Astrocyte (in vitro differentiated cells and primary cell): ENCODE measurements at regions not wholly inside any gene's neighbourhood (a gene's known extent, or its start where the extent isn't known, plus 50 kb on each side); places are given as distances from the start of the nearest gene placed in this dataset.

Experiments
- DNase-seq: peaks from one replicate; pipeline ENCODE4 v3.0.0-alpha.2; 2010; ENCODE audit warnings: low read depth
- FAIRE-seq: peaks from 2 replicates; lab custom pipeline; 2011; peaks lifted over from hg19 to GRCh38; lab: Jason Lieb, UNC
- H2AFZ ChIP-seq: 2 replicates; pipeline ENCODE4 v1.6.0; 2012; ENCODE audit warnings: low read depth, low read length, inconsistent platforms
- H3K27ac ChIP-seq: 2 replicates; pipeline ENCODE4 v1.5.1; 2011; ENCODE audit warnings: low read depth, low read length, inconsistent platforms
- H3K27me3 ChIP-seq: 2 replicates; pipeline ENCODE4 v1.6.0; 2011; ENCODE audit warnings: low read length, inconsistent platforms; ENCODE audit not compliant: insufficient read depth
- H3K36me3 ChIP-seq: 2 replicates; pipeline ENCODE4 v1.5.1; 2011; ENCODE audit warnings: low read length, inconsistent platforms; ENCODE audit not compliant: insufficient read depth
- H3K4me1 ChIP-seq: 2 replicates; pipeline ENCODE4 v1.5.1; 2011; ENCODE audit warnings: low read length, inconsistent platforms; ENCODE audit not compliant: insufficient read depth
- H3K4me2 ChIP-seq: 2 replicates; pipeline ENCODE4 v1.6.0; 2012; ENCODE audit warnings: low read length, inconsistent platforms
- H3K4me3 ChIP-seq: 2 replicates; pipeline ENCODE4 v1.5.1; 2011; ENCODE audit warnings: low read depth, mild to moderate bottlenecking, low read length, inconsistent platforms; ENCODE audit not compliant: insufficient read depth
- H3K79me2 ChIP-seq: 2 replicates; pipeline ENCODE4 v1.6.0; 2012; ENCODE audit warnings: mild to moderate bottlenecking, low read length, inconsistent platforms; ENCODE audit not compliant: insufficient read depth
- H3K9ac ChIP-seq: 2 replicates; pipeline ENCODE4 v1.6.0; 2012; ENCODE audit warnings: mild to moderate bottlenecking, low read length, inconsistent platforms
- H3K9me3 ChIP-seq: 2 replicates; pipeline ENCODE4 v1.5.1; 2012; ENCODE audit warnings: low read depth, mild to moderate bottlenecking, low read length, inconsistent platforms; ENCODE audit not compliant: insufficient read depth
- H4K20me1 ChIP-seq: 2 replicates; pipeline ENCODE4 v1.6.0; 2012; ENCODE audit warnings: low read length, inconsistent platforms; ENCODE audit not compliant: insufficient read depth
- H3K27ac Mint-ChIP-seq: one replicate; pipeline ENCODE4 v1.8.0; 2021; ENCODE audit warnings: mild to moderate bottlenecking, mixed read lengths; ENCODE audit not compliant: unreplicated experiment
- H3K27me3 Mint-ChIP-seq: one replicate; pipeline ENCODE4 v1.8.0; 2021; ENCODE audit warnings: low read depth, mixed read lengths; ENCODE audit not compliant: unreplicated experiment
- H3K36me3 Mint-ChIP-seq: one replicate; pipeline ENCODE4 v1.8.0; 2021; ENCODE audit warnings: low read depth, mixed read lengths; ENCODE audit not compliant: unreplicated experiment
- H3K4me1 Mint-ChIP-seq: one replicate; pipeline ENCODE4 v1.8.0; 2021; ENCODE audit warnings: low read depth, mixed read lengths; ENCODE audit not compliant: unreplicated experiment
- H3K4me3 Mint-ChIP-seq: one replicate; pipeline ENCODE4 v1.8.0; 2021; ENCODE audit warnings: mild to moderate bottlenecking, moderate library complexity, mixed read lengths; ENCODE audit not compliant: unreplicated experiment
- H3K9me3 Mint-ChIP-seq: one replicate; pipeline ENCODE4 v1.8.0; 2021; ENCODE audit warnings: mild to moderate bottlenecking, mixed read lengths; ENCODE audit not compliant: unreplicated experiment
- CTCF ChIP-seq: IDR thresholded peaks from 2 replicates; pipeline ENCODE4 v1.5.1; 2011; ENCODE audit warnings: low read depth, mild to moderate bottlenecking, inconsistent platforms, low read length, moderate library complexity; ENCODE audit not compliant: insufficient read depth
- EZH2 ChIP-seq: IDR thresholded peaks from 2 replicates; pipeline ENCODE4 v1.6.1; 2012; ENCODE audit warnings: mild to moderate bottlenecking, low read length, inconsistent platforms; ENCODE audit not compliant: insufficient read depth

GRCh38 chr5:174404848-174405247, 319.5 kb upstream of the MSX2 start:
- Histone ChIP-seq H4K20me1 (no peaks in the 10 kb centered on the region), H3K9ac (no peak overlapping the region), H3K9me3 (no peaks in the 10 kb centered on the region), H3K79me2 (no peaks in the 10 kb centered on the region), H3K4me1 (no peaks in the 10 kb centered on the region), H3K27ac (no peak overlapping the region), H3K36me3 (no peaks in the 10 kb centered on the region), H2AFZ (no peak overlapping the region), H3K4me2 (no peak overlapping the region), H3K4me3 (no peak overlapping the region), H3K27me3 (no peaks in the 10 kb centered on the region)
- no peak for DNase-seq
- H3K9me3 Mint-ChIP-seq = peaks cover 8% of the 10 kb centered on the region
- TF ChIP-seq CTCF (no peak), EZH2 (no peak)
- peaks cover 19% of the 10 kb centered on the region for H3K27me3 Mint-ChIP-seq
- no peak for FAIRE-seq
- no peak overlapping the region for H3K27ac Mint-ChIP-seq
- H3K4me3 Mint-ChIP-seq = no peak overlapping the region
- H3K36me3 Mint-ChIP-seq = no peaks in the 10 kb centered on the region
- H3K4me1 Mint-ChIP-seq = no peaks in the 10 kb centered on the region

- peaks cover 8% of the 10 kb centered on the region for H3K9me3 Mint-ChIP-seq
- no peaks in the 10 kb centered on the region for H3K36me3 ChIP-seq
- H3K27me3 ChIP-seq = no peaks in the 10 kb centered on the region
- no peak for FAIRE-seq
- no peak overlapping the region for H3K4me3 ChIP-seq
- H3K9ac ChIP-seq = no peak overlapping the region
- H3K4me1 ChIP-seq = peaks cover 10% of the 10 kb centered on the region
- H3K36me3 Mint-ChIP-seq = no peaks in the 10 kb centered on the region
- TF ChIP-seq CTCF (peak; percentile 12), EZH2 (no peak)
- H3K9me3 ChIP-seq = no peaks in the 10 kb centered on the region
- peaks cover 9% of the 10 kb centered on the region for H3K4me1 Mint-ChIP-seq
- no peak for DNase-seq
- H3K27me3 Mint-ChIP-seq = peaks cover 8% of the 10 kb centered on the region
- H3K4me3 Mint-ChIP-seq = no peak overlapping the region
- H3K27ac Mint-ChIP-seq = no peak overlapping the region
- H2AFZ ChIP-seq = no peak overlapping the region
- no peaks in the 10 kb centered on the region for H4K20me1 ChIP-seq
- no peak overlapping the region for H3K4me2 ChIP-seq
- no peaks in the 10 kb centered on the region for H3K79me2 ChIP-seq
- H3K27ac ChIP-seq = no peak overlapping the region
Observed at GRCh38 chr5:174409070-174409469, 315.3 kb upstream of the MSX2 start.

GRCh38 chr5:174409971-174410370, 314.4 kb upstream of the MSX2 start:
- Histone ChIP-seq H4K20me1 (no peaks in the 10 kb centered on the region), H2AFZ (no peak overlapping the region), H3K4me1 (peaks cover 15% of the 10 kb centered on the region), H3K9ac (no peak overlapping the region), H3K4me3 (no peak overlapping the region), H3K36me3 (no peaks in the 10 kb centered on the region), H3K27me3 (no peaks in the 10 kb centered on the region), H3K79me2 (no peaks in the 10 kb centered on the region), H3K9me3 (no peaks in the 10 kb centered on the region), H3K4me2 (no peak overlapping the region), H3K27ac (no peak overlapping the region)
- Mint-ChIP-seq H3K4me1 (peaks cover 15% of the 10 kb centered on the region), H3K4me3 (no peak overlapping the region), H3K36me3 (no peaks in the 10 kb centered on the region), H3K27ac (no peak overlapping the region), H3K27me3 (peaks cover 5% of the 10 kb centered on the region), H3K9me3 (peaks cover 8% of the 10 kb centered on the region)
- FAIRE-seq = no peak
- TF ChIP-seq CTCF = no peak
- TF ChIP-seq EZH2 = no peak
- DNase-seq = no peak
